GM23338 (cell line): ENCODE measurements at regions not wholly inside any gene's neighbourhood (a gene's known extent, or its start where the extent isn't known, plus 50 kb on each side); places are given as distances from the start of the nearest gene placed in this dataset.

Experiments
- ATAC-seq: fragments of 200-7000 bp; cut with Tn5 transposase; 3 replicates; pipeline ENCODE4 v1.9.1; 2020
- DNase-seq: peaks from one replicate; pipeline ENCODE4 v3.0.0-alpha.2; 2015; ENCODE audit warnings: low spot score
- H2AFZ ChIP-seq: fragments of 200-600 bp; sonication (generic); 2 replicates; pipeline ENCODE4 v1.8.0; 2016; ENCODE audit warnings: antibody characterized with exemption, mild to moderate bottlenecking, moderate library complexity
- H3F3A ChIP-seq: fragments of 200-600 bp; sonication (generic); replicated peaks from 2 replicates; pipeline ENCODE4 v1.8.0; 2017; ENCODE audit warnings: antibody characterized with exemption, mixed run types, low read depth
- H3K27ac ChIP-seq: fragments of 200-600 bp; sonication (generic); 2 replicates; pipeline ENCODE4 v1.6.1; 2016; ENCODE audit warnings: low read depth
- H3K27me3 ChIP-seq: fragments of 200-600 bp; sonication (generic); 2 replicates; pipeline ENCODE4 v1.8.0; 2016; ENCODE audit warnings: mild to moderate bottlenecking, mixed run types, moderate library complexity; ENCODE audit not compliant: insufficient read depth
- H3K36me3 ChIP-seq: fragments of 200-600 bp; sonication (generic); 2 replicates; pipeline ENCODE4 v1.8.0; 2016; ENCODE audit warnings: mild to moderate bottlenecking; ENCODE audit not compliant: insufficient read depth
- H3K4me1 ChIP-seq: fragments of 200-600 bp; sonication (generic); 2 replicates; pipeline ENCODE4 v1.8.0; 2016; ENCODE audit warnings: mild to moderate bottlenecking, moderate library complexity; ENCODE audit not compliant: insufficient read depth
- H3K4me2 ChIP-seq: fragments of 200-600 bp; sonication (generic); 2 replicates; pipeline ENCODE4 v1.7.1; 2017; ENCODE audit warnings: mixed run types
- H3K4me3 ChIP-seq: fragments of 200-600 bp; sonication (generic); 2 replicates; pipeline ENCODE4 v1.6.1; 2016; ENCODE audit warnings: mixed run types
- H3K79me2 ChIP-seq: fragments of 200-600 bp; sonication (generic); replicated peaks from 2 replicates; pipeline ENCODE4 v1.8.0; 2017; ENCODE audit warnings: mild to moderate bottlenecking; ENCODE audit not compliant: insufficient read depth
- H3K9me2 ChIP-seq: fragments of 200-600 bp; sonication (generic); 2 replicates; pipeline ENCODE4 v1.8.0; 2017; ENCODE audit not compliant: insufficient read depth
- H4K20me1 ChIP-seq: fragments of 200-600 bp; sonication (generic); replicated peaks from 2 replicates; pipeline ENCODE4 v1.8.0; 2017; ENCODE audit warnings: mild to moderate bottlenecking; ENCODE audit not compliant: insufficient read depth
- H3K27ac Mint-ChIP-seq: 2 replicates; pipeline ENCODE4 v1.8.0; 2020; ENCODE audit warnings: inconsistent platforms, mild to moderate bottlenecking, moderate library complexity, mixed read lengths
- H3K27me3 Mint-ChIP-seq: 3 replicates; pipeline ENCODE4 v1.8.0; 2022; ENCODE audit warnings: low read depth, mild to moderate bottlenecking, moderate library complexity, mixed read lengths, inconsistent platforms; ENCODE audit not compliant: insufficient read depth, poor library complexity
- H3K36me3 Mint-ChIP-seq: 3 replicates; pipeline ENCODE4 v1.8.0; 2021; ENCODE audit warnings: low read depth, mild to moderate bottlenecking, inconsistent platforms, moderate library complexity, mixed read lengths
- H3K4me1 Mint-ChIP-seq: 3 replicates; pipeline ENCODE4 v1.8.0; 2020; ENCODE audit warnings: mild to moderate bottlenecking, inconsistent platforms, mixed read lengths
- H3K4me3 Mint-ChIP-seq: 3 replicates; pipeline ENCODE4 v1.8.0; 2021; ENCODE audit warnings: moderate library complexity, mild to moderate bottlenecking, inconsistent platforms, mixed read lengths
- H3K9me3 Mint-ChIP-seq: 3 replicates; pipeline ENCODE4 v1.8.0; 2020; ENCODE audit warnings: moderate library complexity, mild to moderate bottlenecking, inconsistent platforms, mixed read lengths
- CREB1 ChIP-seq: fragments of 250-450 bp; sonication (Bioruptor Pico); IDR thresholded peaks from 2 replicates; pipeline ENCODE4 v1.5.0; 2020; ENCODE audit warnings: low read depth, mild to moderate bottlenecking, moderate library complexity
- EZH2 ChIP-seq: fragments of 200-600 bp; sonication (generic); IDR thresholded peaks from one replicate; pipeline ENCODE4 v1.8.0; 2017; ENCODE audit warnings: antibody characterized with exemption, mild to moderate bottlenecking, low read depth; ENCODE audit not compliant: unreplicated experiment
- EZH2phosphoT487 ChIP-seq: fragments of 200-600 bp; sonication (generic); IDR thresholded peaks from one replicate; pipeline ENCODE4 v1.8.1; 2018; ENCODE audit warnings: antibody characterized with exemption; ENCODE audit not compliant: unreplicated experiment
- JUNB ChIP-seq: IDR thresholded peaks from one replicate; pipeline ENCODE4 v1.6.1; 2016; ENCODE audit warnings: antibody characterized with exemption; ENCODE audit not compliant: unreplicated experiment
- POLR2AphosphoS5 ChIP-seq: IDR thresholded peaks from 2 replicates; pipeline ENCODE4 v1.6.1; 2016; ENCODE audit warnings: antibody characterized with exemption, low read depth
- STAT1 ChIP-seq: IDR thresholded peaks from one replicate; pipeline ENCODE4 v1.6.1; 2016; ENCODE audit warnings: antibody characterized with exemption; ENCODE audit not compliant: unreplicated experiment
- ZNF114 ChIP-seq: fragments of 250-450 bp; sonication (Bioruptor Pico); IDR thresholded peaks from 2 replicates; pipeline ENCODE4 v1.5.0; 2020; ENCODE audit warnings: mild to moderate bottlenecking, moderate library complexity
- ZNF331 ChIP-seq: fragments of 250-450 bp; sonication (Bioruptor Pico); IDR thresholded peaks from 2 replicates; pipeline ENCODE4 v1.5.0; 2020; ENCODE audit warnings: low read depth, mild to moderate bottlenecking, moderate library complexity
- ZNF462 ChIP-seq: fragments of 250-450 bp; sonication (Bioruptor Pico); IDR thresholded peaks from 2 replicates; pipeline ENCODE4 v1.5.0; 2020; ENCODE audit warnings: mild to moderate bottlenecking, moderate library complexity

- TF ChIP-seq JUNB (no peak), POLR2AphosphoS5 (no peak), ZNF331 (CRISPR knock-in tag) (no peak), ZNF462 (CRISPR knock-in tag) (no peak), EZH2phosphoT487 (no peak), CREB1 (CRISPR knock-in tag) (no peak), ZNF114 (CRISPR knock-in tag) (no peak), EZH2 (no peak)
These were observed 107.6 kb downstream of the CCDC34 start (continued) for GRCh38 chr11:27255447-27255828.

DNA sequence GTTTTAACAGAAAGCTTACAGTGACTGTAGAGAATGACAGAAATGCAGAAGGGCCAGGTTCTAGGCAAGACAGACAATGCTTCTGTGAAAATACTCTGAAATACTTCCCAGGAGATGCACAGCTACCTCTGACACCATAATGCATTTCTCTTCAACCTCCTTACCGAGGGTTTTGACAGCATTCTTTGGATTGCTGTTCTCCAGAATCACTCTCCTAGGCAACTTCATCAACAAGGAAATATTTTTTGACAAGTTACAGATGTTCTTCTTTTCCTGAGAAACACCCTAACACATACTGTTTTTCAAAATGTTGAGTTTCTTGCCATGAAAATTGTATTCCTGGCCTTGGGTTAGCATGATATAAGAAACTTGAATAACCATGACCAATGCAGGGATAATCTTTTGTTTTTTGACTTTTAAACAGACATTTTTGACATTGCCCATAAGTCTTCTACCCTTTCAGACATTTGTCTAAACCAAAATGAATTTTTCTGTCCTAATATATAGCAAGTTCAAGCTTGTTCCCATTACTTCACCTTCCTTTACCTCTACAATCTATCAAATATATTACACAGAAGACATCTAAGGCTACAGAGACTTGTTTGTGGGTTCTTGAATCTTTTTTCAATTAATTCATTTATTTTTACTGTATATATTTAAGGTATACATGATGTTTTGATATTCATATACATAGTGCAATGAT, 108.1 kb downstream of the CCDC34 start:
- H3K4me3 Mint-ChIP-seq, result no peak overlapping the region
- ATAC-seq (no peak), DNase-seq (no peak)
- no peak overlapping the region for H3K27ac Mint-ChIP-seq
- H3K27me3 Mint-ChIP-seq, result no peaks in the 10 kb centered on the region
- Histone ChIP-seq H3K27ac (no peak overlapping the region), H3K4me1 (no peaks in the 10 kb centered on the region), H3K27me3 (no peaks in the 10 kb centered on the region), H3K4me2 (no peak overlapping the region), H3K9me2 (peaks cover 10% of the 10 kb centered on the region; the same call in 1 of the 2 replicates), H3F3A (no peaks in the 10 kb centered on the region), H3K36me3 (no peaks in the 10 kb centered on the region), H3K79me2 (no peaks in the 10 kb centered on the region), H4K20me1 (no peaks in the 10 kb centered on the region), H3K4me3 (no peak overlapping the region), H2AFZ (no peak overlapping the region)
- H3K9me3 Mint-ChIP-seq, result peaks cover 3% of the 10 kb centered on the region; the same call in 1 of the 3 replicates
- H3K4me1 Mint-ChIP-seq, result no peaks in the 10 kb centered on the region
- H3K36me3 Mint-ChIP-seq, result no peaks in the 10 kb centered on the region
- no peak for TF ChIP-seq ZNF462 (CRISPR knock-in tag)
- TF ChIP-seq CREB1 (CRISPR knock-in tag), result no peak
- no peak for TF ChIP-seq EZH2phosphoT487
- TF ChIP-seq STAT1, result no peak
- no peak for TF ChIP-seq ZNF331 (CRISPR knock-in tag)
